ENCODE measurements at regions not wholly inside any gene's neighbourhood (a gene's known extent, or its start where the extent isn't known, plus 50 kb on each side); places are given as distances from the start of the nearest gene placed in this dataset.
"Not testable (repeated sequence)": the region's sequence is repeated elsewhere in the genome, so short reads cannot be mapped to it uniquely, and the experiment has no call there.

- TF ChIP-seq CTCF (conservative IDR thresholded peaks at IDR 0.05; ENCODE audit: low read depth, low read length); EZH2 (IDR thresholded peaks at IDR 0.05; ENCODE audit: low read length, unreplicated experiment); EZH2phosphoT487 (IDR thresholded peaks at IDR 0.05; ENCODE audit: borderline replicate concordance, low read length): not testable (repeated sequence)
These were observed 161.4 kb downstream of the BCL2L11 start for GRCh38 chr2:111282162-111282561.

Measured in PC-3 (cell line).